Activated gamma-delta T cell treated with Interleukin-2 at 50 U/mL for 16 hours (primary cell): ENCODE measurements at regions not wholly inside any gene's neighbourhood (a gene's known extent, or its start where the extent isn't known, plus 50 kb on each side); places are given as distances from the start of the nearest gene placed in this dataset.
"Not testable (repeated sequence)": the region's sequence is repeated elsewhere in the genome, so short reads cannot be mapped to it uniquely, and the experiment has no call there.

Experiments
- DNase-seq: peaks from one replicate; pipeline ENCODE4 v3.0.0-alpha.2; 2020

DNA sequence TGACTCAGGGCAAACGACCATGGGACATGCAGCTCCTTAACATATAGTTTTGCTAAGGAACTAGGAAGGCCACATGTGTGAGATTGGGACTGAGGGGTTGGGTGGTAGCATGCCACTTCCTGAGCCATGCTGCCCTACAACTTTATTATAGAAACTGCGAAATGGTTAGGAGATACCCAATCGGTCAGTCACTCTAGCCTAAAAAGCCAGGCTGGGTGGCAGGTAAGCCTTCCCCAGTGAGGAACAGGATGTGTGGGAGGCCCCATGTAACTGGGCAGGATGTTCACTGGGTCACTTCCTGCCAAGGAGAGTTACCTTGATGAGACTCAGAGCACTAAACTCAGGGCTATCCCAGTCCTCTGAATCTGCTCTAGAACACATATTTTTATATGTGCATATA lies 123.5 kb downstream of the MAP3K7 start:
- peak; percentile 33 for DNase-seq

DNA sequence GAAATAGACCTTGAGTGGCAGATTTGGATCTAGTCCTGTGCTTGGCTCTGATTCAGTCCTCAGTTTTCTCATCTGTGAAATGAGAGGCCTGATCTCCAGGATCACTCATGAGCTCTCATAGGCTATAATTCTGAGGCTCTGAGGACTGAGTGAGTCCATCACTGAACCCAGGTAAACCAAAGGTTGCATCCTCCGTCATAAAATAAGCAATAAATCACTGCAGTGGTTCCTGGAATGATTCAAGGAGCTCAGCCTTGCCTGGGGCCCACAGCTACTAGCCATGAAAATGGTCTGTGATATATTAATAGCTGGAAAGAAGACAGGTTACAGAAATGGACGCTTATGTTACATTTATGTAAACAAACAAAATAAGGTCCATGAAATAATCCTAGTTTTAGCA lies 124.8 kb downstream of the MAP3K7 start:
- DNase-seq, result no peak

- no peak for DNase-seq
Observed at GRCh38 chr6:90461383-90461782, 125.5 kb downstream of the MAP3K7 start.

GRCh38 chr6:90460051-90460450 lies 126.8 kb downstream of the MAP3K7 start:
- DNase-seq, result no peak

GRCh38 chr6:90459225-90459758 lies 127.6 kb downstream of the MAP3K7 start:
- DNase-seq, result no peak

GRCh38 chr6:90458353-90459224 lies 128.3 kb downstream of the MAP3K7 start:
- peak; percentile 23 for DNase-seq

- no peak for DNase-seq
Observed at GRCh38 chr6:90457867-90458259, 129.0 kb downstream of the MAP3K7 start.

GRCh38 chr6:90456997-90457866 lies 129.6 kb downstream of the MAP3K7 start:
- not testable (repeated sequence) for DNase-seq

DNA sequence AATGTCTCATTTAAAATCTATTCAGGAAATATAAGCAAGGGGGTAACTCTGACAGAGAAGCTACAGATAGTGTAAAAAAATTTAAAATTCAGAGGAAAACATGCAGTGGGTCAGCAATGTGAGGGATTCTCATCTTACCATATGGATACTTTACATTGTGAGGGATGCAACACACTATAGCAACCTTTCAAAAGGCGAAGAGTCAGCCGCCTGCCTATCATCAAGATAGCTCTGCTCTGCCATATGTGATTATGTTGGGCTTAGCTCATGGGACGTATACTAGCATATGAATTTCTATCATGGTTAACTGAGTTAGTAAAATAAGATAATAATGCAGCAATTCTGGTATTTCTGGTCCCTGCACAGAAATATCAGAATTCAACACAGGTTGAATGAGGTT lies 130.9 kb downstream of the MAP3K7 start:
- no peak for DNase-seq

GRCh38 chr6:90454836-90455427 lies 131.9 kb downstream of the MAP3K7 start:
- DNase-seq, result no peak

DNA sequence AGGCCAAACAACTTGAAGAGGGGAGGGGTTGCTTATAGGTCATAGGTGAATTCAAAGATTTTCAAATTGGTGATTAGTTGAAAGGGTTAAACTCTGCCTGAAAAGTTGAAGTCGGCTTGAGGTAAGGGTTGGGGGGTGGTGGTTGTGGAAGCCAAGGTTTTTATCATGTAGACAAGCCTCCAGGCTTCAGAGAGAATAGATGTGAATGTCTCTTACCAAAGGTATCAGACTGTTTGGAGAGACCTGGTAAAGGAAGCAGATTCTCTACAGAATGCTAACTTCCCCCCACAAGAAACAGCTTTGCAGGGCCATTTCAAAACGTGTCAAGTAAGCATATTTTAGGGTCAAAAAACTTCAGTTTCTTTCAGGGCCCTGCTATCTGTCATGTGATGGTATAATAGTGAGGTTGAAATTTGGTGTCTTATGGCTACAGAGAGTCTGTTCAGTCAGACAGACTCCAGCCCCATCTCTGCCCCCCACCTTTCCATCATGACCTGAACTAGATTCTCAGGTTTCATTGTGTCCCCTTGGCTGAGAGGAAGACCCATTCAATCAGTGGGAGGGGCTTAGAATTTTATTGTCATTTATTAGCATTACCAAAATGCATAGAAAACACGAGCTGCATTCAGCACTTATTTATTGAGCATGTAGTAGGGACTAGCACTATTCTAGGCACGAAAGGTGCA lies 136.5 kb downstream of the MAP3K7 start:
- no peak for DNase-seq

DNA sequence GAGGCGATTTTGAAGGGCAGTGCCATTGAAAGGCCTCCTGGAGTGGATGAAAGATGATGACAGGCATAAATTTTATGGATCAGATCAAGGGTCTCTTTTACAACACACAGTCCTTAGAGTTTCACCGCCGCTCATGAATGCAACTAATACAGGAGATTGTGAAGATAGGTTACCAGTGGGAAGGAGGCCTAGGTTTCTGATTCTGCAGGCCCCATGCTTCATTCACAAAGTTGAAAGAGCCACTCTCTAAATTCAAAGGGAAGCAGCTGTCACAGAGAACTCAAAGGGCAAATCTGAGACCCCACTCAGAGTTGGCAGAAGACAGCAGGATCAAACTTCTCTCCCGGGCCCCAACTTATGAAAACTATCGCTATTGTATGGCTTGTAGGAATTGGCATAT lies 137.6 kb downstream of the MAP3K7 start:
- DNase-seq, result no peak

DNA sequence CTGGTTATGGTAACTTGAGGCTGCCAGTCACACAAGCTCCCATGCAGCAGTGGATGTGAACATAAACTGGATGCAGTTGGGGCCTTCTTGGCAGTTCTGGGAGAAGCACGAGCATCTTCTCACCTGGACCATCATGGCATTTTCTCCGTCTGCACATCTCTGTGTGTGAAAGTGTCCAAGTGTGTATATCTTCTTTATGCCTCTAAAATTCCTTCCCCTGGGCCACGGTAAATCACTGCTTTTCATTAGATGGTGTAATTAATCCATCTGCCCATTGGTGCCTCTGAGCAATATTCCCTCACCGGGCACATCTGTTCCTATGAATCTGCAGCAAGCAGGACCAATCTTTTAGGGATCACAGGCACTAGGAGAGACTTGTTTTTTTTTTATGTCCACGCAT lies 138.0 kb downstream of the MAP3K7 start:
- no peak for DNase-seq

GRCh38 chr6:90446164-90446563 lies 140.7 kb downstream of the MAP3K7 start:
- no peak for DNase-seq

DNA sequence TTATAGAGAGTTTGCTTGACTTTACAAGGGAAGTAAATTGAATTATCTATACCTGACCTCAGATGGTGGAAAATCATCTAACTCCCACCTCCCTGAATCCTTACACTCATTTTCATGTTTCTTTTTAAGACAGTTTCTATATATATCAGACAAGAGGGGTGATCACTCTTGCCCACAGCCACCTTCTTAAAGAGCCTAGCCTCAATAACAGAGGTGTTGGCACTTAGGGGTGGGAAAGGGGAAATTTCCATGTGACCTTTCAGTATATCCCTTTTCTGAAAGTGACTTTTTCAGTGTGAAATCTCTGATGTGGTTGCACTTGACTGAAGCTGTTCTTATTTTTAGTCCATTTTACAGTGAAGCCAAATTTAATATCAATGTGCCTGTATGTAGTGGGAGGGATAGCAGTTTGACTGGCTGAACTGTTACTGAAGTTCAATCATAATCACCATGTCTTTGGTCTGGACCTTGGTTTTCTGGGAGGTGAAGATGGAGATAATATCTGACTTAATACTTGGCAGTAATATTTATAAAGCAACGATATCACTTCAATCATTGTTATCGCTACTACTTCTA lies 141.3 kb downstream of the MAP3K7 start:
- no peak for DNase-seq

DNA sequence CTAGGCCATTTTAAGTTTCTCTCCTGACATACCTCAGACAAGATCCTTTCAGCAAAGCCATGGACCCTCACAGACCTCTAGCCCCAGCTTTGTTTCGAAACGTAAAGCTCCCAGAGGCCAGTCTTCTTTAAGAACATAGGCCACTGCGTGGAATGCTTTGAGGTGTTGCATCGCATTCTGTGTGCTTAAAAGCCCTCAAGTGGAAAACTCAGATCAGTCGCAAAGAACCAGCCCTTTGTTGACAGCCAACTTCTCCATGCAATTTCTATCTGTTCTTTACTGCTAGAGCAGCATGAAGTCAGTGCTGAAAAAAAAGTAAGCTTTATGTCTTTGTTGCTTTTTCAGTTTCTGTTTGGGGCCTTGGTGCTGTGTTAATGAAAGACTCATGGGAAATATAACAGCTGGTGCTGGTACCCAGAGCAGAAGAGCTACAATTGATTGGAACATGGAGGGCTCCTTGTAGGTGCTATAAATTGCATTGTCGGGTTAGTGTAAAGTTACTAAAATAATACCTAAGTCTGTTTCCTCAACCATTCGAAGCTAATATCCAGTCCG lies 142.6 kb downstream of the MAP3K7 start:
- no peak for DNase-seq

GRCh38 chr6:90442366-90442765 lies 144.5 kb downstream of the MAP3K7 start:
- no peak for DNase-seq

DNA sequence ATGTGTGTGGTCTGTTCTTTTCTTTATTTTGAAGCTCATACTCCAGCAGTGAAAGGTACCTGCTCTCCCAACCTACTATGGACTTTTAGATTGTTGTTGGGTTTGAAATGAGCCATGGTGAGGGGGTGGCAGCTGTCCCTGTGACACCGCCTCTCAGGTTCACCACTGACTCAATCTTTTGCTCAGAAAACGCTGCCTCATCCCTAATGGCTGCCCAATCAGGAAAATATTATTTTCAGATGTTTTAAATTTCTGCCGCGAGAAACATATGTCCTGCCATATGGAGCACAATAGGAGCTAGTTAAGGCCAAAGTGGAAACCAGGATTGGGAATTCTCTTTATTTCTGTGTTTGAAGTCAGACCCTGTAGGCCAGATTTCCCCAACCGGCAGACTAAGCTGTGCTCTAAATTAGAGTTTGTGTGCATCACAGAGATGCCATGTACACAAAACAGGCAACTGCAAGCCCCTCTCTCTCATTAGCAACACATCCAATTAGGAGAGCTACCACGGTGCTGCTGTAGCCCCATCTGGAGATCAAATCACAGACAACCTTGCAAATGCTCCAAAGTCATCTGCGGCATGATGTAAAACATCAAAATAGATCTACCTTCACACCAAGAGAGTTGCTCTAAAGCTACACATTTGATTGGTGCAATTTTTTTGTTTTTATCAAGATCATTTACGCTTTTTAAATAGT lies 144.1 kb upstream of the BACH2 start:
- DNase-seq, result no peak

DNA sequence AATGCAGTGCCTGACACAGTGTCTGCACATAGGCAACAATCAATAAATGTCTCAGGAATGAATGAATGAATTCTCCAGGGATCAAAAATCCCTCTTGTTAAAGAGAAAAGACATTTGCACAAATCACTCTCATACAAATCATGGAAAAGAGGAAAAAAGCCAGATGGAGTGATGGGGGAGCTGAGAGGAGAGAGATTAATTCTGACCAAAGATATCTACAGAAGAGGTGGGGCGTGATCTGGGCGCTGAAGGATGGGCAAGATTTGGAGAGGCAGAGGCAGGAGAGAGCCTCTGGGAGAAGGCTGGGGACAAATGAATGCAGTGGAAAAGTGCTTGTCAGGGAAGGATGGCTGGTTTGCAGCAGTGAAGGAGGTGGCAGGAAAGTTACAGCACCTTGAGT lies 142.9 kb upstream of the BACH2 start:
- DNase-seq, result no peak

- DNase-seq, result no peak
Observed at GRCh38 chr6:90436403-90436802, 139.8 kb upstream of the BACH2 start.

- no peak for DNase-seq
Observed at GRCh38 chr6:90435207-90435899, 138.7 kb upstream of the BACH2 start.
